HCT116 (cell line): ENCODE measurements at regions not wholly inside any gene's neighbourhood (a gene's known extent, or its start where the extent isn't known, plus 50 kb on each side); places are given as distances from the start of the nearest gene placed in this dataset.

ENCODE experiments used
- ATAC-seq: fragments of 200-7000 bp; cut with Tn5 transposase; 2 replicates; pipeline ENCODE4 v1.9.1; 2020; ENCODE audit warnings: mild to moderate bottlenecking, moderate library complexity
- BruUV-seq: library from RNA; stranded (reverse); fragments of 400-500 nt; replicated peaks from 2 replicates; lab custom pipeline; 2021; lab: Mats Ljungman, UMichigan
- CTCF ChIA-PET: fragments of 300-600 bp; sonication (Branson Sonifier 250); formaldehyde crosslinking; loops from one replicate; lab custom pipeline; 2021; ENCODE audit warnings: antibody characterized with exemption; lab: Charles Lee
- POLR2A ChIA-PET: fragments of 300-600, 350-600 bp; sonication (Branson Sonifier 250); formaldehyde crosslinking; loops from one replicate; lab custom pipeline; 2021; ENCODE audit warnings: antibody characterized with exemption; lab: Charles Lee
- RAD21 ChIA-PET, 2 experiments: fragments of 300-600 bp; sonication (Branson Sonifier 250); formaldehyde crosslinking; loops; one replicate each; lab custom pipeline; 2023; ENCODE audit warnings: low total read pairs in 2 of 2; ENCODE audit not compliant: uncharacterized antibody in 2 of 2, unreplicated experiment in 2 of 2, low non-redundant PET in 1 of 2; lab: Charles Lee
- DNase-seq: peaks from one replicate; pipeline ENCODE4 v3.0.0-alpha.2; 2010; ENCODE audit warnings: low read depth, low spot score
- H2AFZ ChIP-seq: fragments of 200-600 bp; shearing (Covaris generic), sonication (generic); 2 replicates; pipeline ENCODE4 v1.6.1; 2017; ENCODE audit warnings: low read depth, mixed run types, mixed read lengths, antibody characterized with exemption, low read length; ENCODE audit not compliant: poor library complexity, severe bottlenecking
- H3K27ac ChIP-seq: 2 replicates; pipeline ENCODE4 v1.5.1; 2012; ENCODE audit warnings: low read depth, low read length
- H3K27me3 ChIP-seq: fragments of 200-600 bp; sonication (generic); 2 replicates; pipeline ENCODE4 v1.6.1; 2016; ENCODE audit warnings: mixed run types, low read length, mixed read lengths; ENCODE audit not compliant: insufficient read depth
- H3K36me3 ChIP-seq, 2 experiments: fragments of 200-500 bp in 1 of 2; fragments of 200-600 bp in 1 of 2; sonication (Bioruptor generic) in 1 of 2; sonication (generic) in 1 of 2; 2 replicates each; pipeline versions ENCODE4 v1.5.1 to v1.6.1; 2014 to 2016; ENCODE audit warnings: low read length in 2 of 2, inconsistent platforms in 1 of 2, mixed read lengths in 1 of 2, mixed run types in 1 of 2; ENCODE audit not compliant: insufficient read depth in 2 of 2, control insufficient read depth in 1 of 2
- H3K4me1 ChIP-seq, 2 experiments: fragments of 200-600 bp in 1 of 2; sonication (generic) in 1 of 2; 2 replicates each; pipeline versions ENCODE4 v1.5.1 to v1.6.1; 2012 to 2017; ENCODE audit warnings: low read length in 2 of 2, inconsistent platforms in 1 of 2, mild to moderate bottlenecking in 1 of 2, mixed read lengths in 1 of 2, mixed run types in 1 of 2, moderate library complexity in 1 of 2; ENCODE audit not compliant: insufficient read depth in 2 of 2, control insufficient read depth in 1 of 2
- H3K4me2 ChIP-seq: fragments of 200-600 bp; sonication (generic); 2 replicates; pipeline ENCODE4 v1.6.1; 2017; ENCODE audit warnings: mixed run types, low read length, mixed read lengths
- H3K4me3 ChIP-seq, 2 experiments: fragments of 200-600 bp in 1 of 2; sonication (generic) in 1 of 2; replicated peaks in 1 of 2; 2 replicates each; pipeline ENCODE4 v1.5.1; 2011 to 2016; ENCODE audit warnings: low read length in 2 of 2, control low read depth in 1 of 2, low read depth in 1 of 2, mild to moderate bottlenecking in 1 of 2, mixed read lengths in 1 of 2, mixed run types in 1 of 2
- H3K79me2 ChIP-seq: fragments of 200-600 bp; sonication (generic); 2 replicates; pipeline ENCODE4 v1.6.1; 2017; ENCODE audit warnings: mild to moderate bottlenecking, mixed run types, low read length, moderate library complexity, mixed read lengths; ENCODE audit not compliant: insufficient read depth
- H3K9ac ChIP-seq: fragments of 200-600 bp; sonication (generic); 2 replicates; pipeline ENCODE4 v1.6.1; 2016; ENCODE audit warnings: low read length, mixed read lengths
- H3K9me2 ChIP-seq: fragments of 200-600 bp; sonication (generic), shearing (Covaris generic); 2 replicates; pipeline ENCODE4 v1.6.1; 2017; ENCODE audit warnings: mixed run types, mild to moderate bottlenecking, moderate library complexity; ENCODE audit not compliant: insufficient read depth
- H3K9me3 ChIP-seq, 2 experiments: fragments of 200-500 bp in 1 of 2; fragments of 200-600 bp in 1 of 2; sonication (Bioruptor generic) in 1 of 2; sonication (generic) in 1 of 2; 2 replicates each; pipeline ENCODE4 v1.6.1; 2014 to 2017; ENCODE audit warnings: low read length in 2 of 2, mixed read lengths in 2 of 2, inconsistent platforms in 1 of 2, low read depth in 1 of 2, mild to moderate bottlenecking in 1 of 2, mixed run types in 1 of 2, moderate library complexity in 1 of 2; ENCODE audit not compliant: control insufficient read depth in 1 of 2, insufficient read depth in 1 of 2
- H4K20me1 ChIP-seq: fragments of 200-600 bp; sonication (generic), shearing (Covaris generic); 2 replicates; pipeline ENCODE4 v1.6.1; 2017; ENCODE audit warnings: mixed run types, mild to moderate bottlenecking, moderate library complexity; ENCODE audit not compliant: insufficient read depth
- CBX3 ChIP-seq: IDR thresholded peaks from 2 replicates; pipeline ENCODE4 v1.6.1; 2012; ENCODE audit warnings: low read depth
- JUND ChIP-seq: IDR thresholded peaks from 2 replicates; pipeline ENCODE4 v1.6.1; 2012
- RAD21 ChIP-seq: IDR thresholded peaks from 2 replicates; pipeline ENCODE4 v1.6.1; 2012; ENCODE audit warnings: low read depth, mild to moderate bottlenecking
- SP1 ChIP-seq: IDR thresholded peaks from 2 replicates; pipeline ENCODE4 v1.6.1; 2012; ENCODE audit warnings: low read depth
- SRF ChIP-seq: IDR thresholded peaks from 2 replicates; pipeline ENCODE4 v1.6.1; 2012; ENCODE audit warnings: low read depth
- TCF7L2 ChIP-seq: IDR thresholded peaks from 2 replicates; pipeline ENCODE4 v1.7.0; 2011; ENCODE audit warnings: borderline replicate concordance, inconsistent platforms; ENCODE audit not compliant: insufficient read depth, insufficient read length; ENCODE audit errors: extremely low read depth
- YY1 ChIP-seq: IDR thresholded peaks from 2 replicates; pipeline ENCODE4 v1.6.1; 2011; ENCODE audit warnings: low read length, low read depth, moderate library complexity, mild to moderate bottlenecking; ENCODE audit not compliant: insufficient replicate concordance; ENCODE audit errors: extremely low read depth
- intact Hi-C: fragments of 100-400 bp; cut with micrococcal nuclease; formaldehyde crosslinking; loops from 2 replicates; pipeline ENCODE4 v1.10.0; 2022
- TF ChIP-seq, protein P1 (sequence below): IDR thresholded peaks from 2 replicates; pipeline ENCODE4 v1.6.1; 2011; ENCODE audit warnings: mild to moderate bottlenecking, low read length, moderate library complexity; ENCODE audit not compliant: insufficient replicate concordance; ENCODE audit errors: extremely low read depth

GRCh38 chr2:78592491-78592890 is 433.0 kb upstream of the REG3G start (continued):
- TF ChIP-seq, protein P1, sequence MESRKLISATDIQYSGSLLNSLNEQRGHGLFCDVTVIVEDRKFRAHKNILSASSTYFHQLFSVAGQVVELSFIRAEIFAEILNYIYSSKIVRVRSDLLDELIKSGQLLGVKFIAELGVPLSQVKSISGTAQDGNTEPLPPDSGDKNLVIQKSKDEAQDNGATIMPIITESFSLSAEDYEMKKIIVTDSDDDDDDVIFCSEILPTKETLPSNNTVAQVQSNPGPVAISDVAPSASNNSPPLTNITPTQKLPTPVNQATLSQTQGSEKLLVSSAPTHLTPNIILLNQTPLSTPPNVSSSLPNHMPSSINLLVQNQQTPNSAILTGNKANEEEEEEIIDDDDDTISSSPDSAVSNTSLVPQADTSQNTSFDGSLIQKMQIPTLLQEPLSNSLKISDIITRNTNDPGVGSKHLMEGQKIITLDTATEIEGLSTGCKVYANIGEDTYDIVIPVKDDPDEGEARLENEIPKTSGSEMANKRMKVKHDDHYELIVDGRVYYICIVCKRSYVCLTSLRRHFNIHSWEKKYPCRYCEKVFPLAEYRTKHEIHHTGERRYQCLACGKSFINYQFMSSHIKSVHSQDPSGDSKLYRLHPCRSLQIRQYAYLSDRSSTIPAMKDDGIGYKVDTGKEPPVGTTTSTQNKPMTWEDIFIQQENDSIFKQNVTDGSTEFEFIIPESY, result no peak
- no peak for TF ChIP-seq SRF
- TF ChIP-seq CBX3, result no peak

DNA sequence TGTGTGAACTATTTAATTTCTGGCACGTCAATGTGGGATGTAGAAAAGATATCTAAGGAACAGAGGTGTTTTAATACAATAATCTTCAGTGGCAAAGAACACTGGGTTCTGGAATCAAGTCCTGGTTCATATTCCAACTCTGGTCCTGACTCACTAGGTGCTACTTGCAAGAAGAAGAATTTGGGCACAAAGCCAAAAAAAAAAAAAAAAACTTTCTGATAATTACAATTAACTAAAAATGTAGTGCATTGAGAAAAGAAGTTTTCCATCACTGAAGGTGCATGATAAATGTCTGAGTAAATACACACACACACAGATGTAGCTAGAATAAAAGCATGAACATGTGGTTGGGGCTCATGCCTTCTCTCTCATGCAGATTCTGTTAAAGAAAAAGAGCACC is 424.4 kb upstream of the REG3G start:
- peaks cover 4 to 13% of the 10 kb centered on the region in 2 experiments; a peak in 2 of 4 replicates for H3K9me3 ChIP-seq
- H4K20me1 ChIP-seq, result no peaks in the 10 kb centered on the region
- TF ChIP-seq YY1, result no peak
- TF ChIP-seq SP1, result no peak
- no peak for TF ChIP-seq TCF7L2
- no peak for TF ChIP-seq RAD21
- no peak for TF ChIP-seq JUND
- TF ChIP-seq, all 23 proteins: peak for 0
- intact Hi-C loops, result no loop called here
- Histone ChIP-seq H3K4me2 (no peak overlapping the region), H3K27me3 (no peaks in the 10 kb centered on the region), H3K4me3 (no peak overlapping the region), H3K9ac (no peak overlapping the region), H3K79me2 (no peaks in the 10 kb centered on the region), H3K27ac (no peak overlapping the region), H2AFZ (no peak overlapping the region), H3K9me2 (no peaks in the 10 kb centered on the region), H3K4me1 (no peaks in the 10 kb centered on the region), H3K36me3 (no peaks in the 10 kb centered on the region)
- POLR2A ChIA-PET, result no interaction called here
- CTCF ChIA-PET, result no interaction called here
- DNase-seq, result no peak
- RAD21 ChIA-PET, result no interaction called here
- no TSS peak for BruUV-seq
- ATAC-seq, result no peak
